Adrenal gland (tissue), 5 donors: ENCODE measurements at regions not wholly inside any gene's neighbourhood (a gene's known extent, or its start where the extent isn't known, plus 50 kb on each side); places are given as distances from the start of the nearest gene placed in this dataset.

Experiments used
- POLR2A ChIP-seq, 2 donors: fragments of 450-650 bp; IDR thresholded peaks; one replicate each; pipeline ENCODE4 v1.6.1; 2017; ENCODE audit warnings: antibody characterized with exemption in 2 of 2, mild to moderate bottlenecking in 2 of 2, moderate library complexity in 1 of 2
- TF ChIP-seq, protein P1 (sequence below), 6 experiments: fragments of 450-650 bp in 4 of 6; fragments of 200-600 bp in 2 of 6; sonication (generic) in 1 of 6; IDR thresholded peaks; 1 replicate in 5 of 6; 2 replicates in 1 of 6; pipeline versions ENCODE4 v1.5.1 to v1.8.0; 2016 to 2021; ENCODE audit warnings: antibody characterized with exemption in 6 of 6, mild to moderate bottlenecking in 2 of 6, moderate library complexity in 1 of 6
- donor health status: DM: no; HTN: no; CAD: no.

DNA sequence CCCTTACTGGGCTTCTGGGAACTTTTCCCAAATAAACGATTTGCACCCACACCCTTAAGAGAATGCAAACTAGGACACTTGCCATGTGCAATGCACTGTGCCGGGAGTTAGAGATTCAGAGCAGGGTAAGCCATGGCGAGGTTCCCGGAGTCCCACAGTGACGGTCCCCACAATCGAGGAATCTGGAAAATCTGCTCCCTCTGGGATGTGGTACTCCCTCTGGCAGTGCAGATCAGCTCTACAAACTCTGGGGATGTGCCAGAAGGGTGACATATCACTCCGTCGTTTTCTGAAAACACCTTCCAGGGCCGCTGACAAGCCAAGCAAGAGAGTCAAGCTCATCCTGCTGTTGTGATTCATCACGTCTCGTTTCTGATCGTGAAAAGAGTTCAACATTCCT lies 537.5 kb downstream of the BCOR start:
- TF ChIP-seq, protein P1, sequence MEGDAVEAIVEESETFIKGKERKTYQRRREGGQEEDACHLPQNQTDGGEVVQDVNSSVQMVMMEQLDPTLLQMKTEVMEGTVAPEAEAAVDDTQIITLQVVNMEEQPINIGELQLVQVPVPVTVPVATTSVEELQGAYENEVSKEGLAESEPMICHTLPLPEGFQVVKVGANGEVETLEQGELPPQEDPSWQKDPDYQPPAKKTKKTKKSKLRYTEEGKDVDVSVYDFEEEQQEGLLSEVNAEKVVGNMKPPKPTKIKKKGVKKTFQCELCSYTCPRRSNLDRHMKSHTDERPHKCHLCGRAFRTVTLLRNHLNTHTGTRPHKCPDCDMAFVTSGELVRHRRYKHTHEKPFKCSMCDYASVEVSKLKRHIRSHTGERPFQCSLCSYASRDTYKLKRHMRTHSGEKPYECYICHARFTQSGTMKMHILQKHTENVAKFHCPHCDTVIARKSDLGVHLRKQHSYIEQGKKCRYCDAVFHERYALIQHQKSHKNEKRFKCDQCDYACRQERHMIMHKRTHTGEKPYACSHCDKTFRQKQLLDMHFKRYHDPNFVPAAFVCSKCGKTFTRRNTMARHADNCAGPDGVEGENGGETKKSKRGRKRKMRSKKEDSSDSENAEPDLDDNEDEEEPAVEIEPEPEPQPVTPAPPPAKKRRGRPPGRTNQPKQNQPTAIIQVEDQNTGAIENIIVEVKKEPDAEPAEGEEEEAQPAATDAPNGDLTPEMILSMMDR (IDR thresholded peaks at IDR 0.05): no peak
- TF ChIP-seq POLR2A (IDR thresholded peaks at IDR 0.05): no peak
